HG03175 (cell line): ENCODE measurements at regions not wholly inside any gene's neighbourhood (a gene's known extent, or its start where the extent isn't known, plus 50 kb on each side); places are given as distances from the start of the nearest gene placed in this dataset.
"Not testable (repeated sequence)": the region's sequence is repeated elsewhere in the genome, so short reads cannot be mapped to it uniquely, and the experiment has no call there.

ENCODE experiments used
- ATAC-seq: cut with Tn5 transposase; IDR thresholded peaks from one replicate; pipeline ENCODE4 v1.9.1; 2021; ENCODE audit warnings: mild to moderate bottlenecking, moderate library complexity; ENCODE audit not compliant: unreplicated experiment

DNA sequence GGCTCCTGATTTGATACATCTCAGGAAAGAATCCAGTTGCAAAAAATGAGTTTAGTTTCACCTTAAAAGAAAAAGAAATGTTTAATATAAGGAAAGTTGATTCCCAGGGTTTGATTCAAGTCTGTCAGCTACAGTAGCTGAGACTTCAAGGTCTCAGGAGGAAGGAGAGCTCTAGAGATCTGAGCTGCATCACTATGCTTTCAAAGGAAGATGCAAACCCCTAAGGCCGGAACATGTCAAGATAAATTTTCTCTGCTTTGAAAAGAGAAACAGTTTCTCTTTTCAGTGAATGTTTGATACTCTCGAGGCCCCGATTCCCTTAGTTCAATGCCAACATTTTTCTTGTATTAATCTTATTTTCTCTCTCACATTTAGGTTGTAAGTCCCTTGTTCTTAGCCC, 128.6 kb downstream of the RGPD3 start:
- ATAC-seq = no peak

DNA sequence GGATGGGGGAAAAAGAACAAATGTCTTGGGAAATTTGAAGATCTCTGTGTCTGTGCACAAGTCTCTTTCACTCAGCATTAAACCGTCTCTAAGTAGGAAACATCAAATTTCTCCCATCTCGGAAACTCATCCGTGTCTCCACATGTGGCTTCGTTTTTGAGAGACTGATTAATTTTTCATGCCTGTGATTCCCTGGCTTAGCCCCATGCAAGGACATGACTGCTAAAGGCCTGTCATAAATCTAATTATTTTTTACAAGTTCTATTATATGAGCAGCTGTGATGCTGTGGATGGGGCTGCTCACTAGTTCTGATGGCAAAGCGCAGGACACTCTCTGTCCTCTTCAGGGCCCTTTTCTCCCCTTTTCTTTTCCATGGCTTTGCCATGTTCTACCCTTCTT, 129.1 kb downstream of the RGPD3 start:
- ATAC-seq = no peak

DNA sequence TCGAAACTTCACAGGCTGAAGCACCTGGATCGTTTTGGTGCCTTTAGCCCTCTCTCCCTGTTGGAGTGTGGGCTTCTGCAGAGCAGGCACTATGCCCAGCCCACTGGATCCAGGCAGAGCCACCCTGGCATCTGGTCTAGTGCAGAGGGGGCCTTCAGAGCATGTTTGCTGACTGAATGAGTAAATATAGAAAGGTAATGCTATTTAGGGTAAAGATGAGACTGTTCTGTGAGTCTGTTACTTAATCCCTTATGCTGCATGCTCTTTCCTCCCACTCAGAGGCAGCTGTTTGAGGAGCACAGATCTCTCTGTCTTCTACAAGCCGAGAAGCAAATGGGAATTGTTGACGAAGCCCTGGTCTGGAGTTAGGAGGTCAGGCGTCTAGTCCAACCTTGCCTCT, 130.2 kb downstream of the RGPD3 start:
- no peak for ATAC-seq

DNA sequence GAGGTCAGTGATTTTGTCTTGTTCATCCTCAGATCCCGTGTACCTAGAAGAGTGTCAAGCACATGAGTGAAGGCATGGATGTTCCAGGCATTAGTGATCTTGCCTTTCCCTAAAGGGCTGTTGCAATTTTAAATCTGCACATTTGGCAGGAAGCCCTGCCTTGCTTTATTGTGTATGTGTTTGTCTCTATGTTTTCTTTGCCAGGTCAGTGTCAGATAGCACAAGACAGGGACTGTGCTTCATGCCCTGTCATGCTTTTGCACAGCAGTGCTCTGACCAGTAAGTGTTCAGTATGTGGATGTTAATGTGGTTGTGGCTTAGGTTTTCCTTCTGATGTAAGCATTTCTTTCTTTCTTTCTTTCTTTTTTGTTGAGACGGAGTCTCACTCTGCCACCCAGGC, 131.5 kb downstream of the RGPD3 start:
- ATAC-seq = no peak

DNA sequence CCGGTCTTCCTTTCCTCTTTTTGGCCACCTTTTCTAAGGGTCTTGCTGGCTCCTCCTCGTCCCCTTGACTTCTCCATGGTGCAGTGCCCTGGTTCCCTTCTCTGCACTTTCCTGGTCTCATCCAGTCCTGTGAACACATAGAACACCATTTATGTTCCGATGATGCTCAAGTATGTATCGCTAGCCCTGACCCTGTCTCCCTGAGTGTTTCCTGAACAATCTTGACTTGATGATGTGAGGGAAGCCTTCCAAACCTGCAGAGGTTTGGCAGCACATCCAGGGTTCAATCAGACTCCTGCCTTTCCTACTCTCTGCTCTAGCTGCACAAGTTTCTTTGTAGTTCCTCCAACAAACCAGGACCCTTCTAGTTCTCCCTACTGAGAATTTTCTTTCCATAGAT, 132.1 kb downstream of the RGPD3 start:
- no peak for ATAC-seq

DNA sequence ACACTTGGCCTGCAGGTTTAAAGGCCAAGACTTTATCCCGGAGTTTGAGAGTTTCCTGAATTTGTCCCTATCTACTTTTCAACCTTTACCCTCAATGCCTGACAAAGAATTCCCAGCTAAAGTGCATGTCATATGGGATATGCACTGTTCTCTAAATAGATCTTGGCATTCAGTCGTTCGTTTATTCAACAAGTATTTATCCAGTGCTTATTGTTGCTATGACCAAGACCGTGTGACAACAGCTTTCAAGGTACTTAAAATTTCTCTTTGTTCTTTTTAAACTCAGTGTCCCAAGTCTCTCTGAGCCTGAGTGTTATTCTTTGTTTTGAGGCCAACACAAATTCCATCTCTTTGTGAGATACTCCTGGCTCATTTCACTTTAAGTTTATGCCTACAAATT, 133.4 kb downstream of the RGPD3 start:
- no peak for ATAC-seq

DNA sequence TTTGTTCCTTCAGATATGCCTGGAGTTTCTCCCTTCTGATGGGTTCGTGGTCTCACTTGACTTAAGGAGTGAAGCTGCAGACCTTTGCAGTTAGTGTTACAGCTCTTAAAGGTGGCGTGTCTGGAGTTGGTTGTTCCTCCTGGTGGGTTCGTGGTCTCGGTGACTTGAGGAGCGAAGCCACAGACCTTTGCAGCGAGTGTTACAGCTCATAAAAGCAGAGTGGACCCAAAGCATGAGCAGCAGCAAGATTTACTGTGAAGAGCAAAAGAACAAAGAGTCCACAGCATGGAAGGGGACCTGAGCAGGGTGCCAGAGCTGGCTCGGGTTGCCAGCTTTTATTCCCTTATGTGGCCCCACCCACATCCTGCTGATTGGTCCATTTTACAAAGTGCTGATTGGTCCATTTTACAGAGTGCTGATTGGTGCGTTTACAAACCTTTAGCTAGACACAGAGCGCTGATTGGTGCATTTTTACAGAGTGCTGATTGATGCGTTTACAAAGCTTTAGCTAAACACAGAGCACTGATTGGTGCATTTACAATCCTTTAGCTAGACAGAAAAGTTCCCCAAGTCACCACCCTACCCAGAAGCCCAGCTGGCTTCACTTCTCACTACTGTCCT, 134.8 kb downstream of the RGPD3 start:
- not testable (repeated sequence) for ATAC-seq

DNA sequence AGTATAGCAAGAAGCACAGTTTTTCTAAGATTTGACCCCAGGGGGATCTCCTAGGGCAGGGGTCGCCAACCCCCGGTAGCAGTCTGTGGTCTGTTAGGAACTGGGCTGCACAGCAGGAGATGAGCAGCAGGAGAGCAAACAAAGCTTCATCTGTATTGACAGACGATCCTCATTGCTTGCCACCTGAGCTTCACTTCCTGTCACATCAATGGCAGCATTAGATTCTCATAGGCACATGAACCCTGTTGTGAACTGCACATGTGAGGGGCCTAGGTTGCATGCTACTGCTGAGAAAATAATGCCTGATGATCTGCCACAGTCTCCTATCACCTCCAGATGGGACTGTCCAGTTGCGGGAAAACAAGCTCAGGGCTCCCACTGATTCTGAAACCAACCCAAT, 136.2 kb downstream of the RGPD3 start:
- ATAC-seq = no peak

DNA sequence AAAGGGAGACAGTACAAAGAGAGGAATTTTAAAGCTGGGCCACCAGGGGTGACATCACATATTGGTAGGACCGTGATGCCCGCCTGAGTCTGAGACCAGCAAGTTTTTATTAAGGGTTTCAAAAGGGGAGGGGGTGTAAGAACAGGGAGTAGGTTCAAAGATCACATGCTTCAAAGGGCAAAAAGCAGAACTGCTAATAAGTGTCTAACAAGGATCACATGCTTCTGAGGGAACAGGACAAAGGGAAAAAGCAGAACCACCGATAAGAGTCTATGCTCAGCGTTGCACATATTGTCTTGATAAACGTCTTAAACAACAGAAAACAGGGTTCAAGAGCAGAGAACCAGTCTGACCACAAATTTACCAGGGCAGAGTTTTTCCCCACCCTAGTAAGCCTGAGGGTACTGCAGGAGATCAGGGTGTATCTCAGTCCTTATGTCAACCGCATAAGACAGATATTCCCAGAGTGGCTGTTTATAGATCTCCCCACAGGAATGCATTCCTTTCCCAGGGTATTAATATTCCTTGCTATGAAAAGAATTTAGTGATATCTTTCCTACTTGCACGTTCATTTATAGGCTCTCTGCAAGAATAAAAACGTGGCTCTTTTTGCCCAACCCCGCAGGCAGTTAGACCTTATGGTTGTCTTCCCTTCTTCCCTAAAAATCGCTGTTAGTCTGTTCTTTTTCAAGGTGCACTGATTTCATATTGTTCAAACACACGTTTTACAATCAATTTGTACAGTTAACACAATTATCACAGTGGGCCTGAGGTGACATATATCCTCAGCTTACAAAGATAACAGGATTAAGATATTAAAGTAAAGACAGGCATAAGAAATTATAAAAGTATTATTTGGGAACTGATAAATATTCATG, 136.5 kb upstream of the UXS1 start:
- not testable (repeated sequence) for ATAC-seq

DNA sequence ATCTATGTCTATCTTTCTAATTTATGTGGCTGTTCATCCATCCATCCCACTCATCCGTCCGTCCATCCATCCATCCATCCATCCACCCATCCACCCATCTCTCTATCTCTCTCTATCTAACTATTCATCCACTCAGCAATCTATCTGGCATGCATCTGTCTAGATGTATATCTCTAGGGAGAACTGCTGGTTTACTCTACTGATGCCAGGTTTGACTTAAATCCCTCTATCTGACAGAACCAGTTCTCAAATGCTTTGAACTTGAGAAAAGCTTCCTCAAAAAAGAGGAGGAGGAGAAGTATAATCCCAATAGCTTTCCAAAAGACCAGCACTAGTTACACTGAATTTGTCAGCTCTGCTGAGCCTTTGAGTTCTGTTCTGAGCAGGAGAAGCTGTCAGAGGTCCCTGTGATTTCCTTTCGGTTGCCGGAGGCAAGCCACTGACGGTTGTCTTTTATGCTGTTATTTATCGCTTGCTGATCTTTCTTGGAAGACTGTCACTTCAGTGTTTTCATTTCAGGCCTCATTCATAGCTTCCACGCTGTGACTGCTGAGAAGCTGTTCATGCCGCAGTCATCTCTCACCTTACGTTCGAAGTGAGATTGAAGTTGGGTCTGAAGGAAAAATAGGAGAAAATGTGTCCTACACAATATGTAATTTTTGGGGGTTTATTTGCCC, 129.4 kb upstream of the UXS1 start:
- ATAC-seq = no peak

DNA sequence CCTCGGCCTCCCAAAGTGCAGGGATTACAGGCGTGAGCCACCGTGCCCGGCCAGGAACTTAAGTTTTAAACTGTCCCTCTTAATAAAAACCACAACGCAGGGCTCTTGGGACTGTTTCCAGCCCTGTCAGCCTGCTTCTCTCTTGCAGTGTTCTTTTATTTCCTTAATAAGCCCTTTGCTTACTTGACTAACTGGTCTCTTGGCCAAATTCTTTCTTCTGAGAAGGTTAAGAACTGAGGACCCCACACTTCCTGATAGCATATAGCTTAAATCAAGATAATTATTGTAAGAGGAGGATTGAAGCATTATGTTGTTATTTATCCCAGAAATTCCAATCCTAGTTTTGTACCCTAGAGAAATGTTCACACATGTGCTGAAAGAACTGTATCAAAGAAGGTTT, 128.2 kb upstream of the UXS1 start:
- no peak for ATAC-seq

DNA sequence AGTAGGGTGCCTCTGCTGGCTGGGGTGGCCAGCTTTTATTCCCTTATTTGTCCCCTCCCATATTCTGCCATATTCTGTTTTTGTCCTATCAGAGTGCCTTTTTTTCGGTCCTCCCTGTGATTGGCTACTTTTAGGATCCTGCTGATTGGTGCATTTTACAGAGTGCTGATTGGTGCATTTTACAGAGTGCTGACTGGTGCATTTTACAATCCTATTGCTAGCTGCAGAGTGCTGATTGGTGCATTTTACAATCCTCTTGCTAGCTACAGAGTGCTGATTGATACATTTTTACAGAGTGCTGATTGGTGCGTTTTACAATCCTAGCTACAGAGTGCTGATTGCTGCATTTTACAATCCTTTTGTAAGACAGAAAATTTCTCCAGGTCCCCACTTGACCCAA, 126.3 kb upstream of the UXS1 start:
- not testable (repeated sequence) for ATAC-seq

DNA sequence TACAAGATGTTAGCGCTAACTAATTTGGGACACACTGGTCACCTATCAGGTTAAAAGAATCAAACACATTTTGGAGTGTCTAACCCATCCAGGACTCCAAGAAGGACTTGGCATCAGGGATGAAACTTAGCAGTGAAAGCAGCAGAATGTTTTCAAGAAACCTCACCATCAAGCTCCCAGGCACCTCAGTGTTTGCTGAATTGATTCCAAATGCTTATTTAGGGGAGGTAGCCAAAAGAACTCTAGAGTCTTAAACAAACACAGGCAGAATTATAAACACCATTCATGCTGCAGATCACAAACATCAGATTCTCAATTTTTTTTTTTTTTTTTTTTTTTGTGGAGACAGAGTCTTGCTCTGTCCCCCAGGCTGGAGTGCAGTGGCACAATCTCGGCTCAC, 122.8 kb upstream of the UXS1 start:
- ATAC-seq = no peak

DNA sequence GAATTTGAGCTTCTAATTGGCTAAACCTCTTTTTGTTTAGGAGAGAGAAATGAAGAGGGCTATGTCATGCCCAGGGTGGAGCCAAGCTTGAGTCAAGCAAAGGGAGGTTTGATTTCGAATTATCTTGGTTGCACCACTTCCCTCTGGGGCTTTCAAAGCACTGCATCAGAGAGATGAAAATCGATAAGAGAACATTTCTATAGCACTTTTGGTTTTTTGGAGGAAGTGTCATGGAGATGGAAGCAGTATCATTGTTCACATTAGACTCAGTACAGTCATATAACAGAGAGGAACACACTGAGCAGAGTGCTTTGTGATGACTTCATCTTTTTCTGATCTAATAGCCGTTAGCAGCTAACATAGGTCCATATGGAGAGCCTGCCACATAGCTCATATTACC, 120.3 kb upstream of the UXS1 start:
- ATAC-seq = no peak

DNA sequence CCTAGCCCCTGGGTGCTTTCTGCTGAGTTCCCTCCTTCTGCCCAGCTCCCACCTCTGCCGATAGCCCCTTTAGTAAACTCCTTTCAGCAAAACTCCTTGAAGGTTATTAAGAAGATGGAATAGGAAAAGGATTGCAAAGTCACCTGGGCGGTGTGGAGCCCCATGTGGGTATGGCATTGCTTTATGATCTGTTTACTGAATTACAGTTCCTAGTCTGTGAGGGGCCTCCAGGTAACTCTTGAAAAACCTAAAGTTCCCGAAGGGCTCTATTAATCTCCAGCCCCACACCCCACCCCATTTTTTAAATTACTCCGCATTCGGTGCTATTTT, 116.9 kb upstream of the UXS1 start:
- ATAC-seq = no peak

DNA sequence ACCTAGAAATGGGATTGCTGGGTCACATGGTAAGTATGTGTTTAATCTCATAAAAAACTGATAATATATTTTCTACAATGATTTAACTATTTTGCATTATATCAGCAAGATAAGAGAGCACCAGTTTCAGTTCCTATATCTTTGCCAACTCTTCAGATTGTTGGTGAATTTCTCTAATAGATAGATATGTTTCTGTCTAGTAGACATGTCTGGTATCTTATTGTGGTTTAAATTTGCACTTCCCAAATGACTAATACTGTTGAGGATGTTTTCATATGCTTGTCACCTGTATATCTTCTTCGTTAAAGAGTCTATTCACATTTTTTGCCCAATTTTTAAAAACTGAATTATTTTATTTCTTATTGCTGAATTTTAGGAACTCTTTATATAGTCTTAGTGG, 113.8 kb upstream of the UXS1 start:
- ATAC-seq = peak; percentile 53

DNA sequence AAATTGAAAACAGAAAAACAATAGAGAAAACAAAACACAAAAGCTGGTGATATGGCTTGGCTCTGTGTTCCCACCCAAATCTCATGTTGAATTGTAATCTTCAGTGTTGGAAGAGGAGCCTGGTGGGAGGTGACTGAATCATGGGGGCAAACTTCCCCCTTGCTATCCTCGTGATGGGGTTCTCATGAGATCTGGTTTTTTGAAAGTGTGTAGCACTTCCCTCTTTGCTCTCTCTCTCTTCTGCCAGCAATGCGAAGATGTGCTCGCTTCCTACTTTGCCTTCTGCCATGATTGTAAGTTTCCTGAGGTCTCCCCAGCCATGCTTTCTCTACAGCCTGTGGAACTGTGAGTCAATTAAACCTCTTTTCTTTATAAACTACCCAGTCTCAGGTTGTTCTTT, 112.3 kb upstream of the UXS1 start:
- no peak for ATAC-seq

DNA sequence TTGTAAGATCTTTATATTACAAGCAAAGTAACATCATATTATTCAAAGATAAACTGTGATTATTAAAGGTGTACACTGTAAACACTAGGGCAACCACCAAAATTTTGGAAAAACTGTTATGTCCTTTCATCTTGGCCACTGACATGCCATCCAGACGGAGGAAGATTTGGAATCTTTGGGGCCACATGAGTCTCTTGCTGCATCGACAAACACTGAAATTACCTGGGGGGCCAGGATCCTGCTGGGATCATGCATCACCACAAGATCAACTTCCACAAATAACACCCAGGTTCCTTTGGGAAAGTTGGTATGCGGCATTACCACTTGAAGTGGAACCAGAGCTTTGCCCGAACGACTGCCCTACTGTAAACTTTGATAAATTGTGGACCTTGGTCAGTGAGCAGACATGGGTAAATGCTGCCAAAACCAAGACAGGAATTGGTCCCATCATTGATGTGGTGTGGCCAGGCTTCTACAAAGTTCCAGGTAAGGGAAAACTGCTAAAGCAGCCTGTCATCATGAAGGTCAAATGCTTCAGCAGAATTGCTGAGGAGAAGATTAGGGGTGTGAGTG, 110.6 kb upstream of the UXS1 start:
- no peak for ATAC-seq

DNA sequence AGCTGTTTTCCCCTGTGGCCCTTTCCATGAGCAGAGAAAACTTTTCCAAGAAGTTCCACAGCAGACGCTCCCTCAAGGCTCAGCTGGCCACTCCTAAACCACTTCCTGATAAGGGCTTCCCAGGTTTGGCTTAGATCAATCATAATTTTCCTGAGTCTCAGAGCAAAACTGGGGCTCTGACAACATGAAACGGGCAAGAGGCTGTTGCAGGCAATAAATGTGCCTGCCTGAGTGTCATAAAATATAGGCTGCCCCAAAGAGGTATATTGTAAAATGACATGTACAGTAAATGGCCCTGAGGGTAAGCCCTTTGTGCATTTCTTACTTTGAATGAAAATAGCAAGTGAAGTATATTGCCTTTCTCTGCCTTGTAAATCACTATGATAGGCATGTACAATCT, 105.6 kb upstream of the UXS1 start:
- ATAC-seq = no peak

DNA sequence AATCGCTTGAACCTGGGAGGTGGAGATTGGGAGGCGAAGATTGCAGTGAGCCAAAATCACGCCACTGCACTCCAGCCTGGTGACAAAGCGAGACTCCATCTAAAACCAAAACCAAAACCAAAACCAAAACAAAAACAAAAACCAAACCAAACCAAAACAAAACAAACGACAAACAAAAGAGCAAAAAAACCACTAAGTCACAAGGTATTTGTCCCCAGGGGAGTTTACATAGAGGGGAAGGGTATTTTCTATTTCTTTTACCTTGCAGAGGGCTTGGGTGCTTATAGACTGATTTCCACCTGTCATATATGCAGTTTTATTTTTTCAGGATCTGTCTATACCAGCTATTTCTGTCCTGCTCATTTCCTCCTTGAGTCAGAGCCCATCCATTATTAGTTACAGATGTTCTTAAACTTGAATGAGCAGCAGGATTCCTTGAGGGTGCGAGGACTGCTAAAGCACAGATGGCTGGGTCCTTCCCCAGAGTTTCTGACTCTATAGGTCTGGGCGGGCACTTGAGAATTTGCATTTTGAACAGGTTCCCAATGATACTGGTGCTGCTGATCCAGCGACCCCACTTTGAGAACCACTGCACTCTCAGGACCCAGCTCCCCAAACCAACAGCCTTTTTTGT, 102.2 kb upstream of the UXS1 start:
- ATAC-seq = no peak

DNA sequence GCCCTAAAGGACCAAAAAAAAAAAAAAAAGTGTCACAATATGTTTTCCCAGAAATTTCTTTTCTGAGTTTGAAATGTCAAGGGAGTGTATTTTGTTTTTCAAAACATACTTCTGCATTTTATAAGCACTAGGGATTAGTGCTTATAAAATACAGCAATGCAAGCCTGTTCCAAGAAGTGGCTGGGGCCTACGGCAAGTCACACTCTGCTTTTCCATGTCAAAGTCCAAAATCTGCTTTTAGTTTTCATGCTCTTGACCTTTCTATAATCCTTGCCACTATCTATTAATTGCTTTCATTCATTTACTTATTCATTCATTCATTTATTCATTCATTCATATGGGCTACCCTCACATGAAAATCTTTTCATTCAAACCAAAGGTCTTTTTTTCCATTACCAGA, 100.1 kb upstream of the UXS1 start:
- no peak for ATAC-seq
